Erythroblast (primary cell): ENCODE measurements at regions not wholly inside any gene's neighbourhood (a gene's known extent, or its start where the extent isn't known, plus 50 kb on each side); places are given as distances from the start of the nearest gene placed in this dataset.

ENCODE experiments used
- GATA1 ChIP-seq: IDR thresholded peaks from 2 replicates; pipeline ENCODE4 v1.6.1; 2011; ENCODE audit warnings: low read depth, mild to moderate bottlenecking, control low read depth, low read length, moderate library complexity
- POLR2A ChIP-seq: IDR thresholded peaks from 2 replicates; pipeline ENCODE4 v1.6.1; 2011; ENCODE audit warnings: mild to moderate bottlenecking, low read length

GRCh38 chr15:46591462-46591861 is 956.6 kb downstream of the SQOR start:
- TF ChIP-seq POLR2A (no peak), GATA1 (no peak)
